ENCODE measurements at regions not wholly inside any gene's neighbourhood (a gene's known extent, or its start where the extent isn't known, plus 50 kb on each side); places are given as distances from the start of the nearest gene placed in this dataset.
"Not testable (repeated sequence)": the region's sequence is repeated elsewhere in the genome, so short reads cannot be mapped to it uniquely, and the experiment has no call there.

DNA sequence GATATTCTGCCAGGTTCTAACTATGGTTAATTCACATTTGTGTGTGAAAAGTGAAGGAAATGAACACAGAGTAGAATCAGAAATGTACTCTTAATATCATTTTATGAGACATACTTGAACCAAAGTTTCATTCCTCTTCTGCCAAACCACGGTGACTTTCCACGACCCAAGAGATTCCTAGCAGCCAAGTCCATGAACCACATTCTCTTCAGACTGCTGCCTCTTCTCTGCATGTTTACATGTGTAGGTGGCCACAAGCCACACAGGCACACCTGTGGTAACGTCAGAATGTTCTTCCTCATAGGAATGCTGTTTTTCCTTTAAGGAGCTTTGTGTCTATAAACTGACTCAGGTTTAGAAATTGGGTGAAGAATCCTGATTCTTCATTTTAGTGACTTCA, 1411.2 kb downstream of the RAPGEF2 start:
- Histone ChIP-seq H3K4me1 (ENCODE audit: control insufficient read depth in 1 of 2, insufficient read depth in 2 of 2, low read length in 2 of 2) (no peaks in the 10 kb centered on the region), H3K27me3 (ENCODE audit: low read depth, low read length) (no peaks in the 10 kb centered on the region), H3K27ac (ENCODE audit: low read length) (no peak overlapping the region), H3K36me3 (ENCODE audit: control insufficient read depth in 1 of 2, insufficient read depth in 2 of 2, low read length in 2 of 2) (no peaks in the 10 kb centered on the region), H3K9me3 (ENCODE audit: control insufficient read depth in 1 of 2, low read length in 2 of 2) (no peaks in the 10 kb centered on the region), H3K4me3 (ENCODE audit: low read depth in 1 of 2, low read length in 2 of 2) (no peak overlapping the region)

DNA sequence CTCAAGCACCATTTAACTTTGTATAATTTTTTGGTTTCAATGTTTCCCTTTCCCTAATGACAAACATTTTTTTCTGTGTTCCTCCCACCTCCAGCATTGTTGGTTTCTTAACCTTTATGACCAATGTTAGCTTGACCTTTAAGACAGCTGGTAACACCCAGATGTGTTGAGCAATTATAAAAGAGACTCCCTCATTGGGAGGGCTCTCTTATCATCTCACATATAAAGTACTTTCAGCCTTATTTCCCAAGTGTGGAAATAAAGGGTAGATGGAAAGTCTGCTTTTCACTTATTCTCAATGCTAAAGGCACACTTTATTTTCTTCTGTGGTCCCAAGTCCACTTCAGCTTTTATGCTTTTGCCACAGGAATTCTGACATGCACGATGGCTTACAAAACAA, 1420.4 kb downstream of the RAPGEF2 start:
- Histone ChIP-seq H3K27ac (ENCODE audit: low read length) (no peak overlapping the region), H3K9me3 (ENCODE audit: control insufficient read depth in 1 of 2, low read length in 2 of 2) (no peaks in the 10 kb centered on the region), H3K36me3 (ENCODE audit: control insufficient read depth in 1 of 2, insufficient read depth in 2 of 2, low read length in 2 of 2) (no peaks in the 10 kb centered on the region)

DNA sequence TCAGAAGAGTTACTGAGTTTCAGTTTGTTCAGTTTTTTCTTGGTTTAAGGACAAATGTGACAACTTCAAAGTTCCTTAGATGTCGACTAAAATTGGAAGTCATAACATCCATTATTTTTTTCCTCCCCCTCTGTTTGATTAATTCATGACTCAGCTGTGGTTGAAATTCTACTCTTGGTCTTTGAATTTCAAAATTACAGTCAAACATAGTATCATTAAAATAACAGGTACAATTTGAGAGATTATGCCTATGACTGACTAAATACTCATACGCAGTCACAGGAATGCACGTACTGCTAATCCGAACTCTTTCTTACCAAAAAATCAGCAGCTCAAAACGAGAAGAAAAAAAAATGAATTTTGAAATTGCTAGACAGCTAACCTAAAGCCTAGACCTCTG, 1434.8 kb downstream of the RAPGEF2 start:
- H3K27ac ChIP-seq (ENCODE audit: low read length), result no peak overlapping the region
- no peaks in the 10 kb centered on the region for H3K36me3 ChIP-seq (ENCODE audit: control insufficient read depth in 1 of 2, insufficient read depth in 2 of 2, low read length in 2 of 2)

More for the DNA sequence above, 1420.4 kb downstream of the RAPGEF2 start:
- no peak overlapping the region for H3K4me3 ChIP-seq (ENCODE audit: low read depth in 1 of 2, low read length in 2 of 2)
- no peaks in the 10 kb centered on the region for H3K4me1 ChIP-seq (ENCODE audit: control insufficient read depth in 1 of 2, insufficient read depth in 2 of 2, low read length in 2 of 2)
- no peaks in the 10 kb centered on the region for H3K27me3 ChIP-seq (ENCODE audit: low read depth, low read length)

DNA sequence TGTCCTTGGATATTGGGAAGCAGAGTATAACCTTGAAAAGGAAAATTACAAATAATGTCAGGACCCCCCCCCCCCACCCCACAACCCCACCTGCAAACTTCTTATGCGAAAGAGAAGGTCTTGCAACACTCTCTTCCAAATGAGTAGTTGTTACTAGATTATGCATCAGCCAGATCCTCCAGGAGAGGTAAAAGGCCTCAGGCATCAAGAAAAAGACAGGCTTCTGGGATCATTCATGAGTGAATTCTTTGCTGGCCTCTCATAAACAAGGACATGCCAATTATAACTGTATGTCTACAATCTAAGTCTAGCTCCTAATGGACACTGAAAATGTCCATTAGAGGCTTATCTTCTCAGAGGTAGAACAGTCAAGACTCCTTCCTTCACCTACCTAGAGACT, 1443.3 kb downstream of the RAPGEF2 start:
- no peaks in the 10 kb centered on the region for H3K4me1 ChIP-seq (ENCODE audit: control insufficient read depth in 1 of 2, insufficient read depth in 2 of 2, low read length in 2 of 2)
- H3K27ac ChIP-seq (ENCODE audit: low read length), result no peak overlapping the region
- H3K36me3 ChIP-seq (ENCODE audit: control insufficient read depth in 1 of 2, insufficient read depth in 2 of 2, low read length in 2 of 2), result no peaks in the 10 kb centered on the region
- no peak overlapping the region for H3K4me3 ChIP-seq (ENCODE audit: low read depth in 1 of 2, low read length in 2 of 2)
- H3K9me3 ChIP-seq (ENCODE audit: control insufficient read depth in 1 of 2, low read length in 2 of 2), result no peaks in the 10 kb centered on the region
- H3K27me3 ChIP-seq (ENCODE audit: low read depth, low read length), result no peaks in the 10 kb centered on the region

More for the DNA sequence above, 1434.8 kb downstream of the RAPGEF2 start:
- Histone ChIP-seq H3K9me3 (ENCODE audit: control insufficient read depth in 1 of 2, low read length in 2 of 2) (no peaks in the 10 kb centered on the region), H3K4me3 (ENCODE audit: low read depth in 1 of 2, low read length in 2 of 2) (no peak overlapping the region), H3K27me3 (ENCODE audit: low read depth, low read length) (no peaks in the 10 kb centered on the region), H3K4me1 (ENCODE audit: control insufficient read depth in 1 of 2, insufficient read depth in 2 of 2, low read length in 2 of 2) (no peaks in the 10 kb centered on the region)

DNA sequence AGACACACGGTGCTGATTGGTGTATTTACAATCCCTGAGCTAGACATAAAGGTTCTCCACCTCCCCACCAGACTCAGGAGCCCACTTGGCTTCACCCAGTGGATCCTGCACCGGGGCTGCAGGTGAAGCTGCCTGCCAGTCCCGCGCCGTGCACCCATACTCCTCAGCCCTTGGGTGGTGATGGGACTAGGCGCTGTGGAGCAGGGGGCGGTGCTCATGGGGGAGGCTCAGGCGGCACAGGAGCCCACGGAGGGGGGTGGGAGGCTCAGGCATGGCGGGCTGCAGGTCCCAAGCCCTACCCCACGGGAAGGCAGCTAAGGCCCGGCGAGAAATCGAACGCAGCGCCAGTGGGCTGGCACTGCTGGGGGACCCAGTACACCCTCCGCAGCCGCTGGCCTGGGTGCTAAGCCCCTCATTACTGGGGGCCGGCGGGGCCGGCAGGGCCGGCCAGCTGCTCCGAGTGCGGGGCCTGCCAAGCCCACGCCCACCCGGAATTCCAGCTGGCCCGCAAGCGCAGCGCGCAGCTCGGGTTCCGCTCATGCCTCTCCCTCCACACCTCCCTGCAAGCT, 1447.2 kb downstream of the RAPGEF2 start:
- not testable (repeated sequence) for H3K9me3 ChIP-seq (ENCODE audit: control insufficient read depth in 1 of 2, low read length in 2 of 2); H3K4me3 ChIP-seq (ENCODE audit: low read depth in 1 of 2, low read length in 2 of 2); H3K27ac ChIP-seq (ENCODE audit: low read length); H3K27me3 ChIP-seq (ENCODE audit: low read depth, low read length); H3K4me1 ChIP-seq (ENCODE audit: control insufficient read depth in 1 of 2, insufficient read depth in 2 of 2, low read length in 2 of 2); H3K36me3 ChIP-seq (ENCODE audit: control insufficient read depth in 1 of 2, insufficient read depth in 2 of 2, low read length in 2 of 2)

DNA sequence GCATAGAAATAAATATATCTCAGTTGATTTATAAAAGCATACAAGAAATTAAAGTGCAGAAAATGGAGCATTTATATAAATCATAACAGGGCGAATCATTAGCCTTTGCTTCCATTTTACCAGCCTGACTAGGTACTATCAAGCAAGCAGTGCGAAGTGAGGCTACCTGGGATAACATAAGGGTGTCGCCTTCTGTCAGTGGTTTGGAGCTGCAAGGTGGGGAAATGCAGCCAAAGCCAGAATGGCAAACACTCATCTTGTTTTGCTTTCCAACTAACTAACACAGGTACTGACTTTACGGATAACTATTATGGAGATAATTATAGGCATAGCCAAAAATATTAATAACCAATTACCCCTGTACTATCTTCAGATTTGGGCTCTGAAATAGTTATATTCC, 1459.8 kb downstream of the RAPGEF2 start:
- Histone ChIP-seq H3K36me3 (ENCODE audit: control insufficient read depth in 1 of 2, insufficient read depth in 2 of 2, low read length in 2 of 2) (no peaks in the 10 kb centered on the region), H3K27ac (ENCODE audit: low read length) (no peak overlapping the region)

DNA sequence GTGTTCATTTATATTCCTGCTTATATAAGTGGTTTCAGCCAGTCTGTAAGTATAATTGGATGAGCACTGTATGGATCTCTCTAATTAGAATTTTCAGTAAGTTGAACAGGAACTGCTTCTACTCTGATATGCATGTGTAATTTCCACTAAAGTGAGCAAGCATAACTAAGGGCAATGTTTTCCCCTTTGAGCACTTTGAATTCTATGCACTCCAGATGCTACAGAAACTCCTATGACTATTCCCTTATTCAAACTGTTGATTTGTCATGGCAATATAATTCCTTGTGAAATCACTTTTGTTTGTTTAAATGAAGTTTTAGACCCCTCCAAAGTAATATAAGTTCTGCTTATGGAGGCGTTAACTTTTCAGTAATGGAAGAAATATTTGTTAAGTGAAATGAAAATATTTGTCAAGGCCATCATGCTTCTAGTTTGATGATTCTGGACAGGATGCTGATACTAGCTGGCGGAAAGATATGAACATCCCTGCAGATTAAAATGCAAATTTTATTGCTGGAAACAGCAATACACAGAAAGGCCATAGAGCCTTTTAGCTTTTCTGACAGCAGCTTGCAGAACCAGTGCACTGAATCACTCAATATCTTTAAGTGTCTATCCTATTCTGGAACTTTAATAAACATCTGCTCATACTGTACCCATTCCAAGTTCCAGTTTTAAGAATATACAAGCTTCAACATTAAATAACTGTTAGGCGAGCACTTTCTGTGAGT, 1460.8 kb downstream of the RAPGEF2 start:
- Histone ChIP-seq H3K36me3 (ENCODE audit: control insufficient read depth in 1 of 2, insufficient read depth in 2 of 2, low read length in 2 of 2) (no peaks in the 10 kb centered on the region), H3K27ac (ENCODE audit: low read length) (no peak overlapping the region), H3K4me3 (ENCODE audit: low read depth in 1 of 2, low read length in 2 of 2) (no peak overlapping the region), H3K27me3 (ENCODE audit: low read depth, low read length) (no peaks in the 10 kb centered on the region), H3K4me1 (ENCODE audit: control insufficient read depth in 1 of 2, insufficient read depth in 2 of 2, low read length in 2 of 2) (no peaks in the 10 kb centered on the region), H3K9me3 (ENCODE audit: control insufficient read depth in 1 of 2, low read length in 2 of 2) (no peaks in the 10 kb centered on the region)

More for the DNA sequence above, 1459.8 kb downstream of the RAPGEF2 start:
- Histone ChIP-seq H3K27me3 (ENCODE audit: low read depth, low read length) (no peaks in the 10 kb centered on the region), H3K4me3 (ENCODE audit: low read depth in 1 of 2, low read length in 2 of 2) (no peak overlapping the region), H3K9me3 (ENCODE audit: control insufficient read depth in 1 of 2, low read length in 2 of 2) (no peaks in the 10 kb centered on the region), H3K4me1 (ENCODE audit: control insufficient read depth in 1 of 2, insufficient read depth in 2 of 2, low read length in 2 of 2) (no peaks in the 10 kb centered on the region)

DNA sequence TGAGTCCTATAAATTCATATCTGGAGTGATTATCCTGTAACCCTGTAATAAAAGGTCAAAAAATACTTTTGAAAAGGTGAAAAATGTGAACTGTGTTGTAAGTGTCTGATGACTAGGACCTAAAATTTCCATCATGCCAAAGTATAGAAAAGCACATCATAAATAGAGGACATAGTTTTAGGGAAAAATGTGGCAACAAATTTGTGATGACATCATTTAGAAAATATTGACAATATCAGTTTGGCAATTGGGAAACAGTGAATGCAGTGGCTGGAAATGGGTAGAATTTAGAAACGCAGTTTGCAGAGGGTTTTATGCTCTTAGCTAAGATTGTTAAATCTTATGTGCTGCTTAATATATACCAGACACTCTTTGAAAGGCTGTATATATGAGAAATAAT, 1464.8 kb downstream of the RAPGEF2 start:
- H3K36me3 ChIP-seq (ENCODE audit: control insufficient read depth in 1 of 2, insufficient read depth in 2 of 2, low read length in 2 of 2), result no peaks in the 10 kb centered on the region
- no peaks in the 10 kb centered on the region for H3K4me1 ChIP-seq (ENCODE audit: control insufficient read depth in 1 of 2, insufficient read depth in 2 of 2, low read length in 2 of 2)
- H3K9me3 ChIP-seq (ENCODE audit: control insufficient read depth in 1 of 2, low read length in 2 of 2), result no peaks in the 10 kb centered on the region
- no peak overlapping the region for H3K4me3 ChIP-seq (ENCODE audit: low read depth in 1 of 2, low read length in 2 of 2)
- H3K27ac ChIP-seq (ENCODE audit: low read length), result no peak overlapping the region
- no peaks in the 10 kb centered on the region for H3K27me3 ChIP-seq (ENCODE audit: low read depth, low read length)

DNA sequence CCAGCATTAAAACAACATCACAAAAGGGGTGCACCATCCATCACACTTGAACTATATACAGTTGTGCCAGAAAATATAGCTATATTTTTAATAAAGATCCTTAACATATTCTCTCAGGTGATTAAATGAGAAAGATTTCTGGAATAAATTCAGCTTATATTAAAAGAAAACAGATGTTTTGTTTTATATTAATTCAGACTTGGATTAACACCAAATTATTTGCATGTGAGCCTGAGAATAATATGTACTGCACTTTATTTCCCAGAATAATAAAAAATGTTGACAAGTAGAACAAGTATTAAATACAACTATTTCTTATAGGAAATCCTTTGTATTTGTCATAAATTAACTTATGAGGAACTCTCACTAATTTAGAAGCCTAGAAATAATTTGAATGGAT, 1467.4 kb downstream of the RAPGEF2 start:
- Histone ChIP-seq H3K4me3 (ENCODE audit: low read depth in 1 of 2, low read length in 2 of 2) (no peak overlapping the region), H3K27ac (ENCODE audit: low read length) (no peak overlapping the region)

DNA sequence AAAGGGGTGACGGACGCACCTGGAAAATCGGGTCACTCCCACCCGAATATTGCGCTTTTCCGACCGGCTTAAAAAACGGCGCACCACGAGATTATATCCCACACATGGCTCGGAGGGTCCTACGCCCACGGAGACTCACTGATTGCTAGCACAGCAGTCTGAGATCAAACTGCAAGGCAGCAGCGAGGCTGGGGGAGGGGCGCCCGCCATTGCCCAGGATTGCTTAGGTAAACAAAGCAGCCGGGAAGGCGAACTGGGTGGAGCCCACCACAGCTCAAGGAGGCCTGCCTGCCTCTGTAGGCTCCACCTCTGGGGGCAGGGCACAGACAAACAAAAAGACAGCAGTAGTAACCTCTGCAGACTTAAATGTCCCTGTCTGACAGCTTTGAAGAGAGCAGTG, 1471.4 kb downstream of the RAPGEF2 start:
- H3K27ac ChIP-seq (ENCODE audit: low read length), result not testable (repeated sequence)

More for the DNA sequence above, 1467.4 kb downstream of the RAPGEF2 start:
- H3K27me3 ChIP-seq (ENCODE audit: low read depth, low read length), result no peaks in the 10 kb centered on the region
- H3K4me1 ChIP-seq (ENCODE audit: control insufficient read depth in 1 of 2, insufficient read depth in 2 of 2, low read length in 2 of 2), result no peaks in the 10 kb centered on the region
- no peaks in the 10 kb centered on the region for H3K9me3 ChIP-seq (ENCODE audit: control insufficient read depth in 1 of 2, low read length in 2 of 2)
- no peaks in the 10 kb centered on the region for H3K36me3 ChIP-seq (ENCODE audit: control insufficient read depth in 1 of 2, insufficient read depth in 2 of 2, low read length in 2 of 2)

DNA sequence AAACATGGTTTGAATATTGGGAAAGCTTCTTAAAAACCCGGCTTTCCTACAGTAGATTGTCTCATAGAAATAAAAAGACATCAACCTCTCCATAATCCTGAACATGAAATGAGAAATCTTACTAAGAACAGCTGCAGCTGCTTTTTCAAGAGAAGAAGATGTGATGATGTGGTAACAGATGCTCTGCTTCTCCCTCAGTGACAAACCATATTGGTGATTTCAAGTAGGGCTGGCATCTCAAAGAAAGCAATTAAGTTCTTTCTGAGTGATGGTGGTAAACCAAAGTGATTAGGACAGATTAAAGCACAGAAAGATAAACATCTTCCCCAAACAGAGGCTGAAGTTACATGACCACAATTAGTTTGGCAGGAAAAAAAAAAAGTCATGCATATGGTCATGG, 1477.7 kb downstream of the RAPGEF2 start:
- Histone ChIP-seq H3K4me3 (ENCODE audit: low read depth in 1 of 2, low read length in 2 of 2) (no peak overlapping the region), H3K9me3 (ENCODE audit: control insufficient read depth in 1 of 2, low read length in 2 of 2) (no peaks in the 10 kb centered on the region), H3K4me1 (ENCODE audit: control insufficient read depth in 1 of 2, insufficient read depth in 2 of 2, low read length in 2 of 2) (no peaks in the 10 kb centered on the region), H3K36me3 (ENCODE audit: control insufficient read depth in 1 of 2, insufficient read depth in 2 of 2, low read length in 2 of 2) (no peaks in the 10 kb centered on the region), H3K27ac (ENCODE audit: low read length) (no peak overlapping the region), H3K27me3 (ENCODE audit: low read depth, low read length) (no peaks in the 10 kb centered on the region)

More for the DNA sequence above, 1471.4 kb downstream of the RAPGEF2 start:
- H3K4me1 ChIP-seq (ENCODE audit: control insufficient read depth in 1 of 2, insufficient read depth in 2 of 2, low read length in 2 of 2); H3K4me3 ChIP-seq (ENCODE audit: low read depth in 1 of 2, low read length in 2 of 2); H3K27me3 ChIP-seq (ENCODE audit: low read depth, low read length); H3K9me3 ChIP-seq (ENCODE audit: control insufficient read depth in 1 of 2, low read length in 2 of 2); H3K36me3 ChIP-seq (ENCODE audit: control insufficient read depth in 1 of 2, insufficient read depth in 2 of 2, low read length in 2 of 2): not testable (repeated sequence)

DNA sequence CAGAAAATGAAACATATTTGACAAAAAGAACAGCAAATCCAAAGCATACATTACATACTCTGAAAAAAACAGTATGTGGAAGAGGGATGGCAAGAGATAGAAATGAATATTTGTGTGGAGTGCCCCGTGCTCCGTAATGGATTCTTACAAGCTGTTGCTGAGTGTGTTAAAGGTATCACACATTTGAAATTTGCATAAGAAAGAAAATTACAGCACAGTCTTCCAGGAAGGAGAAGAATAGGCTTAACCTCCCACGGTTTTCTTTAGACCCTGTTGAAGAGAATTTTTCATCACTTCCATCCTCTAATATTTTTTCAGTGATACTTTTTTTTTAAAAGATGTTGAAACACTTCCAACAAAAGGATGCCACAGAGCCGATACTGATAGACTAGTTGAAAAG, 1489.4 kb downstream of the RAPGEF2 start:
- Histone ChIP-seq H3K27ac (ENCODE audit: low read length) (no peak overlapping the region), H3K27me3 (ENCODE audit: low read depth, low read length) (no peaks in the 10 kb centered on the region), H3K4me3 (ENCODE audit: low read depth in 1 of 2, low read length in 2 of 2) (no peak overlapping the region), H3K36me3 (ENCODE audit: control insufficient read depth in 1 of 2, insufficient read depth in 2 of 2, low read length in 2 of 2) (no peaks in the 10 kb centered on the region), H3K4me1 (ENCODE audit: control insufficient read depth in 1 of 2, insufficient read depth in 2 of 2, low read length in 2 of 2) (no peaks in the 10 kb centered on the region), H3K9me3 (ENCODE audit: control insufficient read depth in 1 of 2, low read length in 2 of 2) (no peaks in the 10 kb centered on the region)
